ENCODE measurements at regions not wholly inside any gene's neighbourhood (a gene's known extent, or its start where the extent isn't known, plus 50 kb on each side); places are given as distances from the start of the nearest gene placed in this dataset.

DNA sequence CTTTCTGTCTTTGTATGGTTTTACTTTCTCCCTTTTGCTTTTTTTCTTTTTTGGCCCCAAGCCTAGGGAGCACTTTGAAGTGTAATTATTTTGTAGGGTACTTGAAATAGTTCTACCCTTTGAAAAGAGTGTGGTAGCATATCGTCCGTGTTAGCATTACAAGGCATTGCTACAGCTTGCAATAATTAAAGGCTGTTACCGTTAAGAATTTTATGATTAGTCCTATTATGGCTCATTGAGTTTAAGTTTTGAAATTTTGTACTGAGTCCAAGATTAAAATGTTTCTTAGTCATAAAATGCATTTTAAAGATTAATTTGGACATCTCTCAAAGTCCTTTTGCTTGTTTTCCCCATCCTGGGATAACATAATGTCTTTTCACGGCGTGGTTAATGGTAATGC, 490.0 kb upstream of the LRRN3 start:
- Histone ChIP-seq H3K4me3 (no peak overlapping the region), H3K27ac (no peak overlapping the region), H3K4me1 (no peaks in the 10 kb centered on the region), H3K9me3 (no peaks in the 10 kb centered on the region), H3K36me3 (no peaks in the 10 kb centered on the region), H3K27me3 (no peaks in the 10 kb centered on the region)
- no peak for DNase-seq (ENCODE audit: low spot score in 2 of 2)
- TF ChIP-seq, protein P1, sequence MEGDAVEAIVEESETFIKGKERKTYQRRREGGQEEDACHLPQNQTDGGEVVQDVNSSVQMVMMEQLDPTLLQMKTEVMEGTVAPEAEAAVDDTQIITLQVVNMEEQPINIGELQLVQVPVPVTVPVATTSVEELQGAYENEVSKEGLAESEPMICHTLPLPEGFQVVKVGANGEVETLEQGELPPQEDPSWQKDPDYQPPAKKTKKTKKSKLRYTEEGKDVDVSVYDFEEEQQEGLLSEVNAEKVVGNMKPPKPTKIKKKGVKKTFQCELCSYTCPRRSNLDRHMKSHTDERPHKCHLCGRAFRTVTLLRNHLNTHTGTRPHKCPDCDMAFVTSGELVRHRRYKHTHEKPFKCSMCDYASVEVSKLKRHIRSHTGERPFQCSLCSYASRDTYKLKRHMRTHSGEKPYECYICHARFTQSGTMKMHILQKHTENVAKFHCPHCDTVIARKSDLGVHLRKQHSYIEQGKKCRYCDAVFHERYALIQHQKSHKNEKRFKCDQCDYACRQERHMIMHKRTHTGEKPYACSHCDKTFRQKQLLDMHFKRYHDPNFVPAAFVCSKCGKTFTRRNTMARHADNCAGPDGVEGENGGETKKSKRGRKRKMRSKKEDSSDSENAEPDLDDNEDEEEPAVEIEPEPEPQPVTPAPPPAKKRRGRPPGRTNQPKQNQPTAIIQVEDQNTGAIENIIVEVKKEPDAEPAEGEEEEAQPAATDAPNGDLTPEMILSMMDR (IDR thresholded peaks at IDR 0.05), result no peak
- intact Hi-C loops (cut with DNase I), result no loop called here

DNA sequence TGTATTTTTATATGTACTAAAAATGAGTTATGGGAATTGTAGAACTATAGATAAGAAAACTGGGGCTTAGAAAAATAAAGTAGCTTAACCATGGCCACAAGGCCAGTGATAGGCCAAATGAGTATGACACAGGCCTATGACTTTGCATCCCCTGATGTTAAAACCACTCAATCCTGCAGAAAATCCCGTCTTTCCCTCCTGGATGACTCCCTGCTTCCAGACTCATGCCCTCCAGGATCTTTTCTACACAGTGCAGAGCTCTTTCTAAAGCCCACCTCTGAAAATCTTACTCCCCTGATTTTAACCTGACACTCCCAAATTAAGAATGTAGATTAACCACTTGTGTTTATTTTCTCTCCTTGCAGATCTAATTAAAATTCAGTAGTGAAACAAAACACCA, 489.2 kb upstream of the LRRN3 start:
- Histone ChIP-seq H3K4me3 (no peak overlapping the region), H3K27ac (no peak overlapping the region), H3K9me3 (no peaks in the 10 kb centered on the region), H3K36me3 (no peaks in the 10 kb centered on the region), H3K27me3 (no peaks in the 10 kb centered on the region), H3K4me1 (no peaks in the 10 kb centered on the region)
- DNase-seq (ENCODE audit: low spot score in 2 of 2), result no peak
- TF ChIP-seq, protein P1 (IDR thresholded peaks at IDR 0.05), result no peak
- intact Hi-C loops (cut with DNase I), result no loop called here

DNA sequence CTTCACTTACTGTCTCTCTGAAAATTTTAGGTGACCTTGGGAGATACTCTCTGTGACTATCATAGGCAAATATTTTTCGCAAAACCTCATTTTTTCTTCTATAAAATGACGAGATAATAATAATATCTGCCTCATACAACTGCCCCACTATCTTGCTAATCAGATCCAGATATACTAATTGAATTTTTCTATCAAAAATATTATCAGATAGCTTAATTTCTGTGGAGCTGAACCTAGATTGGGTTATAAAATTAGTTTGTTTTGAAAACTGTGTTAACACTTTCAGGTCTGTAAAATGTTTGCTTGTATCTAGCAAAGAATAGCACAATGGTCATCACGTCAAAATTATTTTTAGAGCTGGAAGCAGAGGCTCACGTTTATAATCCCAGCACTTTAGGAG, 486.7 kb upstream of the LRRN3 start:
- Histone ChIP-seq H3K9me3 (no peaks in the 10 kb centered on the region), H3K27ac (no peak overlapping the region), H3K4me3 (no peak overlapping the region), H3K4me1 (no peaks in the 10 kb centered on the region), H3K36me3 (no peaks in the 10 kb centered on the region), H3K27me3 (no peaks in the 10 kb centered on the region)
- DNase-seq (ENCODE audit: low spot score in 2 of 2), result no peak
- intact Hi-C loops (cut with DNase I), result no loop called here
- TF ChIP-seq, protein P1 (IDR thresholded peaks at IDR 0.05), result no peak

DNA sequence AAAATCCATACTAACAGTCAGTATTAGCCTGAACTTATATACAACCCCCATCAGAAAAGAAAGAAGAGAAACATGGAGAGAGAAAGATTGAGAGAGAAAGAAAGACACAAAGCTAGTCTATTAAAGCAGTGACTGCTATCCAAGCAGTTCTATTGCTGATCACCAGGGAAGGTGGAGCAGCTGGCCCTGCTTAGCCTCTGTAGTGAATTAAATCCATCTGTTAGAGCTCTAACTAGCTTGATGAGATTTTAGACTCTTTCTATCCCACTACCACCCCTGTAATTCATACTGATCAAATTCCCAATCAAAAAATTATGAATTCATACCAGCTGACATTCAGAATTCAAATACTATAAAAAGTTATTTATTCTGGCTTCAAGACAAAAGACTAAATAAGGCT, 486.0 kb upstream of the LRRN3 start:
- H3K36me3 ChIP-seq, result no peaks in the 10 kb centered on the region
- TF ChIP-seq, protein P1 (IDR thresholded peaks at IDR 0.05), result no peak
- intact Hi-C loops (cut with DNase I), result no loop called here
- H3K4me1 ChIP-seq, result no peaks in the 10 kb centered on the region
- H3K27ac ChIP-seq, result no peak overlapping the region
- DNase-seq (ENCODE audit: low spot score in 2 of 2), result no peak
- H3K4me3 ChIP-seq, result no peak overlapping the region
- no peaks in the 10 kb centered on the region for H3K9me3 ChIP-seq
- no peaks in the 10 kb centered on the region for H3K27me3 ChIP-seq

DNA sequence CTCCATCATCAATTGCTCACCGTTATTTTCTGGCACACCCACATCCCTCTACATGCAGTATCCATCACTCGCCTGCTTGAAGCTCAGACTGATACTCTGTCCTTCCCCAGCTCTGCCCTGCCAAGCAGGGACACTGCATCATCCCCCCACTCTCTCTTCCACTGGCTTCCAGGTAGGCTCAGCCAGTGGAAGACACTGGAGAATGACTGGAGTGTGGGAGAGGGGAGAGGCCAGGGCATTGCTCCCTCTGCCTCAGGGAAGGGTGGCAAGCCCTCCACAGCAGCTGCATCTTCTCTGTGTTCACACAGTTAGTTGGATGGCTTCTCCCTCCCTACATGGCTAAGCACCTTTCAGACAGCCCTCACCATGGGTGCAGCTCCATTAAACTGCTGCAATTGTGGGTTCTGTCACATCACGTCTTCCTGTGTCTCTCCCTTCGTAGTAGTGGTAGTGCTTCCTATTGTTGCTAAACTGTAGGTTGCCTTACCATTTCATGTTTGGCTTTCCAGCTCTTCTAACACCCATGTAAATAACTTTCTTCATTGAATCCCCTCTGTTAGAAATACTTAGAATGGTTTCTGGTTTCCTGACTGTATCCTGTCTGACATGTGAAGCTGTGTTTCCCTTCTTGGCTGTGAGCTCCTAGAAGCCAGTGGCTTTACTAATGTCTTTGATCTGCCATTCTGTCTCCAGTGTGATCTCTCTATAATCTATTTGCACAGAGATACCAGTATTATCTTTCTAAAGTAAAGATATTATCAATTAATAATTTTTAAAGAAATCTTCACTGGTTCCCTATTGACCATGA, 483.7 kb upstream of the LRRN3 start:
- intact Hi-C loops (cut with DNase I), result no loop called here
- Histone ChIP-seq H3K4me1 (no peaks in the 10 kb centered on the region), H3K9me3 (no peaks in the 10 kb centered on the region), H3K36me3 (no peaks in the 10 kb centered on the region), H3K27me3 (no peaks in the 10 kb centered on the region), H3K4me3 (no peak overlapping the region), H3K27ac (no peak overlapping the region)
- DNase-seq (ENCODE audit: low spot score in 2 of 2), result no peak
- TF ChIP-seq, protein P1 (IDR thresholded peaks at IDR 0.05), result no peak

All from ascending aorta (tissue), 2 donors.